GM12864 (cell line): ENCODE measurements at regions not wholly inside any gene's neighbourhood (a gene's known extent, or its start where the extent isn't known, plus 50 kb on each side); places are given as distances from the start of the nearest gene placed in this dataset.
A peak's percentile ranks its signal among the peaks of the same experiment; 100 is the strongest.

ENCODE experiments used
- DNase-seq: peaks from one replicate; pipeline ENCODE4 v3.0.0-alpha.2; 2011; ENCODE audit warnings: low read depth
- H3K4me3 ChIP-seq: 2 replicates; pipeline ENCODE4 v1.5.1; 2011; ENCODE audit warnings: mild to moderate bottlenecking, low read depth, low read length, control low read depth
- CTCF ChIP-seq: IDR thresholded peaks from 2 replicates; pipeline ENCODE4 v1.5.1; 2011; ENCODE audit warnings: low read depth, mild to moderate bottlenecking, moderate library complexity, low read length, control low read depth, inconsistent platforms; ENCODE audit errors: missing control alignments

- no peak overlapping the region for H3K4me3 ChIP-seq
- no peak for TF ChIP-seq CTCF
These were observed 295.0 kb upstream of the KLF14 start for GRCh38 chr7:131029002-131029401.

DNA sequence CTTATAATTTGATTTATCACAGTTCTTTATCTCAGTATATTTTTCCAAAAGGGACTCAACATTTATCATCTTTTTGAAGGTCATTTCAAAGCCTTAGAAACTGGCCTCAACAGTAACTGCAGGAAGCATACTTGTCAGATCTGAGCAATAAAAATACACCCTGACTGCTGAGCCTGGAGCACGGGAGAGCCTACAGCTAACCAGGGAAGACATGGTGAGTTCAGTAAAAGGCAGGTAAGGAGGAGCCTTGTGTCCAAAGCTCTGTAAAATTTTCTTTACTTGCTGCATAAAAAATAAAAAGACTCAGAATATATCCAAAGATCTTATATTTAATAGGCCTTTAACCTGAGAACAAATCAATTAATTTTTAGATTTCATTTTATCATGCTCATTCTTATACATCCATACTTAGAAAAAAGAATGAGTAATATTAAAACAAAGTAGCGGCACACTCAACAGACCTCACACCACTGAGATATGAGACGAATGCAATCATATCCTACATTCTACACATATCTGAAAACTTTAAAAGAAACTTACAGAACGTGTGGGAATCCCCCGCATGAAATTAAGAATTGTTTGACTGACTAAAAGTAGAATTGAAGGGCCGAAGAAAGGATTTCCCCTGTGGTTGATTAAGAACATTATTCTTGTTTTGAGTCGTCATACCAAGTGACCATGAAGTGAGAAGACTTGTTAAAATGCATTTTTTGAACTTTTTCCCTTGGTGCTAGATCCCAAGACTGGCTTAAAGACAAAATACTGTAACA, 296.4 kb upstream of the MKLN1 start:
- no peak for TF ChIP-seq CTCF
- no peak overlapping the region; the same call in 1 of the 2 replicates for H3K4me3 ChIP-seq
- DNase-seq: peak; percentile 88

More at GRCh38 chr7:131029002-131029401, 295.0 kb upstream of the KLF14 start:
- no peak for DNase-seq

DNA sequence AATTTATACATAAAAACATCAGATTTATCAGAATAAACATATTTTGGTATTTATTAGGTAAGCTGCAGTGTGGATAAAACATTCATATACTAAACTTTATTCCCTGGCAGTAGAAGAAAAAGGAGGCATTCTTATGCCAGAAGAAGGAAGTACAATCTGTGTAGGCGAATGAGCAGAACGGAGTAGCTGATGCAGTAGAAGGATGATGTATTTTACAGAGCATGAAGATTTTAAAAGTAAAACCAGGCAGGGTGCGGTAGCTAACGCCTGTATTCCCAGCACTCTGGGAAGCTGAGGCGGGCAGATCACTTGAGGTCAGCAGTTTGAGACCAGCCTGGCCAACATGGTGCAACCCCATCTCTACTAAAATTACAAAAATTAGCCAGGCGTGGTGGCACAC, 294.9 kb upstream of the MKLN1 start:
- no peak for DNase-seq
- no peak for TF ChIP-seq CTCF
- no peak overlapping the region for H3K4me3 ChIP-seq

GRCh38 chr7:131034166-131034881, 293.4 kb upstream of the MKLN1 start:
- DNase-seq: no peak
- no peak overlapping the region for H3K4me3 ChIP-seq
- no peak for TF ChIP-seq CTCF

- H3K4me3 ChIP-seq: no peak overlapping the region
- TF ChIP-seq CTCF: no peak
- DNase-seq: no peak
These were observed 292.4 kb upstream of the MKLN1 start for GRCh38 chr7:131035088-131035770.

GRCh38 chr7:131038153-131038552, 289.5 kb upstream of the MKLN1 start:
- no peak for TF ChIP-seq CTCF
- DNase-seq: no peak
- no peak overlapping the region for H3K4me3 ChIP-seq
